Colonic mucosa (tissue), 4 donors: ENCODE measurements at regions not wholly inside any gene's neighbourhood (a gene's known extent, or its start where the extent isn't known, plus 50 kb on each side); places are given as distances from the start of the nearest gene placed in this dataset.
"Not testable (repeated sequence)": the region's sequence is repeated elsewhere in the genome, so short reads cannot be mapped to it uniquely, and the experiment has no call there.

Experiments
- DNase-seq: peaks from one replicate; pipeline ENCODE4 v3.0.0-alpha.2; 2020
- H3K27ac ChIP-seq: fragments of 200-600 bp; one replicate; pipeline ENCODE4 v1.8.0; 2021
- H3K27me3 ChIP-seq: fragments of 200-600 bp; one replicate; pipeline ENCODE4 v1.8.0; 2021
- H3K36me3 ChIP-seq: fragments of 200-600 bp; one replicate; pipeline ENCODE4 v1.8.0; 2021
- H3K4me1 ChIP-seq: fragments of 200-600 bp; one replicate; pipeline ENCODE4 v1.8.0; 2021; ENCODE audit warnings: mild to moderate bottlenecking
- H3K4me3 ChIP-seq: fragments of 200-600 bp; one replicate; pipeline ENCODE4 v1.8.0; 2021
- H3K9ac ChIP-seq, 2 donors: one replicate each; pipeline ENCODE4 v1.7.0; 2013; ENCODE audit warnings: control low read depth in 2 of 2, low read depth in 2 of 2, low read length in 2 of 2
- H3K9me3 ChIP-seq: fragments of 200-600 bp; one replicate; pipeline ENCODE4 v1.8.0; 2021
- intact Hi-C: fragments of 100-400 bp; cut with DNase I; formaldehyde crosslinking; loops from one replicate; pipeline ENCODE4 v1.14.1; 2022
- TF ChIP-seq, protein P1 (sequence below): fragments of 200-600 bp; IDR thresholded peaks from one replicate; pipeline ENCODE4 v1.8.0; 2022; ENCODE audit warnings: antibody characterized with exemption, mild to moderate bottlenecking
- donor health status: healthy.
- donor health status: DM: no; HTN: no; CAD: no.
- donor health status: DM: no; HTN: no; CAD: no.

DNA sequence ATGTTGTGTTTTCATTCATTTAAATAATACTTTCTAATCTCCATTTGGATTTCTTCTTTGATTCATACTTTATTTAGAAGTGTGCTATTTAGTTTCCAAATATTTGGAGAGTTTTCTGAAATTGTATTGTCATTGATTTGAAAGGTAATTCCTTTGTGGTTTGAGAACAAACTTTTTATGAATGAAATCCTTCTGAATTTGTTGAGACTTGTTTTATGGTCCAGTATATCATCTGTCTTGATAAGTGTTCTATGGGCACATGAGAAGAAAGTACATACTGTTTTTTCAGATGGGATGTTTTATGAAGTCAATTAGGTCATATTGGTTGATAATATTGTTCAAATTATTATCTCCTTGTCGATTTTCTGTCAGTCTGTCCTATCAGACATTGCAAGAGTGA is 953.8 kb downstream of the NR2F1-AS1 start:
- intact Hi-C loops = no loop called here
- no peaks in the 10 kb centered on the region for H3K4me1 ChIP-seq
- TF ChIP-seq, protein P1, sequence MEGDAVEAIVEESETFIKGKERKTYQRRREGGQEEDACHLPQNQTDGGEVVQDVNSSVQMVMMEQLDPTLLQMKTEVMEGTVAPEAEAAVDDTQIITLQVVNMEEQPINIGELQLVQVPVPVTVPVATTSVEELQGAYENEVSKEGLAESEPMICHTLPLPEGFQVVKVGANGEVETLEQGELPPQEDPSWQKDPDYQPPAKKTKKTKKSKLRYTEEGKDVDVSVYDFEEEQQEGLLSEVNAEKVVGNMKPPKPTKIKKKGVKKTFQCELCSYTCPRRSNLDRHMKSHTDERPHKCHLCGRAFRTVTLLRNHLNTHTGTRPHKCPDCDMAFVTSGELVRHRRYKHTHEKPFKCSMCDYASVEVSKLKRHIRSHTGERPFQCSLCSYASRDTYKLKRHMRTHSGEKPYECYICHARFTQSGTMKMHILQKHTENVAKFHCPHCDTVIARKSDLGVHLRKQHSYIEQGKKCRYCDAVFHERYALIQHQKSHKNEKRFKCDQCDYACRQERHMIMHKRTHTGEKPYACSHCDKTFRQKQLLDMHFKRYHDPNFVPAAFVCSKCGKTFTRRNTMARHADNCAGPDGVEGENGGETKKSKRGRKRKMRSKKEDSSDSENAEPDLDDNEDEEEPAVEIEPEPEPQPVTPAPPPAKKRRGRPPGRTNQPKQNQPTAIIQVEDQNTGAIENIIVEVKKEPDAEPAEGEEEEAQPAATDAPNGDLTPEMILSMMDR = no peak

DNA sequence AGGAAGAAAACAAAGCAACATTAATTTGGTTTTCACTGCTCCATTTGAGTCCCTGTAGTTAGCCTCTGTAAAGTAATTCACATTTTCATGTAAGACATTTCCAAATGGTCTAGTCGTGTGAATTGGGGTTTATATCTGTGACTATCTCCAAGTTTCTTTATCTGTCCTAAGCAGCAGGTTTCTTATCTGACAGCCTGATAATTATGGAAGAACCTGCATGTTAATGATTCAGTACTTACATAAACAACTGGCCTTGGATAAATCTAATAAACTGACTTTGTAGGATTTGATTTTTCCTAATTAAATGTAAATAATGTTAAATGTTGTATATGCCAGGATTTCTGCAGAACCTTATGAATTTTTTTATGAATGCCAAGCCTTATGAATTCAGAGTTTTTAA is 964.9 kb downstream of the NR2F1-AS1 start:
- Histone ChIP-seq H3K27ac (no peak overlapping the region), H3K4me3 (no peak overlapping the region), H3K9ac (no peak overlapping the region), H3K36me3 (no peaks in the 10 kb centered on the region), H3K27me3 (no peaks in the 10 kb centered on the region), H3K4me1 (no peaks in the 10 kb centered on the region), H3K9me3 (no peaks in the 10 kb centered on the region)
- TF ChIP-seq, protein P1 = no peak
- intact Hi-C loops = no loop called here
- DNase-seq = no peak

More for the DNA sequence above, 953.8 kb downstream of the NR2F1-AS1 start:
- H3K36me3 ChIP-seq = no peaks in the 10 kb centered on the region
- H3K9ac ChIP-seq = no peak overlapping the region
- no peak for DNase-seq
- H3K27ac ChIP-seq = no peak overlapping the region
- no peaks in the 10 kb centered on the region for H3K9me3 ChIP-seq
- H3K27me3 ChIP-seq = no peaks in the 10 kb centered on the region
- H3K4me3 ChIP-seq = no peak overlapping the region

DNA sequence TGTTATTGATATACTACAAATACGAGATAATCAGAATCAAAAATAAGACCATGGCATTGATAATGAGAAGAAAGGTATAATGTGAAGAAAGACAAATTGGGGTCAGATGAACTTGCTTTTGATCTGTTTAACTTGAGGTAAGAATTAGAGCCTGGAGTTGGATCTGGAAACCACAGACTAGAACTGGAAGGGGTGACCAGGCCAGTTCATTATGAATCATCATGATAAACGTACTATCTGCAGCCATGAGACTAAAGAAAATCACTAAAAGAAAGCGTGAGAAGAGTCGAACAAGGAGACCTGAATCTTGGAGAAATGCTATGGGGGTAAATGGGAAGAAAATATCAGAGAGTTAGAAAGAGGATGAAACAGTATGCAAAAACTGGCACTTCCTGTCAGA is 967.5 kb downstream of the NR2F1-AS1 start:
- Histone ChIP-seq H3K4me3 (no peak overlapping the region), H3K4me1 (no peaks in the 10 kb centered on the region), H3K9me3 (no peaks in the 10 kb centered on the region), H3K36me3 (no peaks in the 10 kb centered on the region), H3K27me3 (no peaks in the 10 kb centered on the region), H3K9ac (no peak overlapping the region), H3K27ac (no peak overlapping the region)
- no peak for DNase-seq
- intact Hi-C loops = no loop called here
- TF ChIP-seq, protein P1 = no peak

DNA sequence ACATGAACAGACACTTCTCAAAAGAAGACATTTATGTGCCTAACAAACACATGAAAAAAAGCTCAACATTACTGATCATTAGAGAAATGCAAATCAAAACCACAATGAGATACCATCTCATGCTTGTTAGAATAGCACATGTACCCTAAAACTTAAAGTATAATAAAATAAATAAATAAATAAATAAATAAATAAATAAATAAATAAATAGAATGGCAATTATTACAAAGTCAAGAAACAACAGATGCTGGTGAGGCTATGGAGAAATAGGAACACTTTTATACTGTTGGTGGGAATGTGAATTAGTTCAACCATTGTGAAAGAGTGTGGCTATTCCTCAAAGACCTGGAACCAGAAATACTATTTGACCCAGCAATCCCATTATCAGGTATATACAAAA is 970.6 kb downstream of the NR2F1-AS1 start:
- H3K36me3 ChIP-seq, H3K27me3 ChIP-seq, H3K27ac ChIP-seq, H3K9ac ChIP-seq, H3K4me1 ChIP-seq, H3K9me3 ChIP-seq, DNase-seq, intact Hi-C loops, H3K4me3 ChIP-seq: not testable (repeated sequence)

DNA sequence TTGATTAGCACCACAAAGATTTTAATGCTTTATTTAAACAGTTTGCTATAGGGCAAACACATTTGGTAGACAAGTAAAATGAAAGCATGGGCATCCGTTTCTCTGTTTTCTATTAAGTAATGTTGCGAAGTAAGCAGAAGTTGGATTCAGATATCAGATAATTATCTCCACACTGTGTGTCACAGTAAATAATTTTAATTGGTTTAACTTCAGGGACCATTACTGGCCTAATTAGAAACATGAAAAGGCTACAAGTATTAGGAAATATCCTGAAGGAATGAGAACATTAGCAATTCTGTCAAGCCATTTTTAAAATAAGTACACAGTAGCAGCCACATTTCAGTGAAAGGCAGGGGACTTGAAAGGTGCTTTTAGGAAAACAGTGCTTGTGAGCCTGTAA is 975.4 kb downstream of the NR2F1-AS1 start:
- Histone ChIP-seq H3K4me3 (no peak overlapping the region), H3K9ac (no peak overlapping the region), H3K27me3 (no peaks in the 10 kb centered on the region), H3K27ac (no peak overlapping the region), H3K36me3 (no peaks in the 10 kb centered on the region), H3K4me1 (no peaks in the 10 kb centered on the region), H3K9me3 (no peaks in the 10 kb centered on the region)
- intact Hi-C loops = no loop called here
- TF ChIP-seq, protein P1 = no peak
- DNase-seq = no peak

DNA sequence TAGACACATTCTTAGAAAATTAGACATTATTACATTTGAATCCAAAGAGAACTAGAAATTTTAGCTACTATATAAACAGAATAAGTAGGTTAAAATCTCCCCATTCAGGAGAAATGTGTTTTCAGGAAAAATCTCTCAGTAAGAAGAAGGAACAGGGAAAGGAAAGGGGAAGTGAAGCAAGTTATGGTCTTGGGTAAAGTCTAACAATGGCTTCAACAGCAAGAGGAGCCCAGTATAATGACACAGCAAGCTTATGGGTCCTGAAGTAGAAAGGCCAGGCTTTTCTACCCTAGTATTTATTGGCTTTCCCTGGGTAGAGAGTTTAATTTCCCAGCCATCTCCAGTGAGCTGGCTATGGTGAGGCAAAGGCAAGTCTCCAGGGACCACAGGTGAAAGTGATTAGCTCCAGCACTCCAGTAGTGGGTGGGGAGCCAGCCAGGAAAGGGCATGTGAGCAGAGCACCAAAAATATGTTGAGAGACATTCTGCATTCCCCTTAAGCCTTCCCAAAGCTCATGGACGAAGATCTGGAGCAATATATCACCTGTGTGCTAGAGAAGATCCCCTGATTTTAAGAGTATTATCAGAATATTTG is 981.7 kb downstream of the NR2F1-AS1 start:
- TF ChIP-seq, protein P1 = no peak
- H3K4me3 ChIP-seq = no peak overlapping the region
- H3K27me3 ChIP-seq = no peaks in the 10 kb centered on the region
- H3K9ac ChIP-seq = no peak overlapping the region
- H3K27ac ChIP-seq = no peak overlapping the region
- intact Hi-C loops = no loop called here
- no peaks in the 10 kb centered on the region for H3K36me3 ChIP-seq
- no peaks in the 10 kb centered on the region for H3K4me1 ChIP-seq
- no peaks in the 10 kb centered on the region for H3K9me3 ChIP-seq
- DNase-seq = no peak
